OCI-LY3 (cell line): ENCODE measurements at regions not wholly inside any gene's neighbourhood (a gene's known extent, or its start where the extent isn't known, plus 50 kb on each side); places are given as distances from the start of the nearest gene placed in this dataset.

ENCODE experiments used
- CTCF ChIP-seq: fragments of 200-600, 300-600 bp; sonication (generic); IDR thresholded peaks from 2 replicates; pipeline ENCODE4 v1.5.1; 2014; ENCODE audit warnings: antibody characterized with exemption, low read length, low read depth
- EZH2phosphoT487 ChIP-seq: fragments of 200-600 bp; shearing (Covaris generic); IDR thresholded peaks from 2 replicates; pipeline ENCODE4 v1.6.1; 2018; ENCODE audit warnings: antibody characterized with exemption, mixed run types, low read depth

GRCh38 chr5:9712911-9713310 is 82.8 kb upstream of the TAS2R1 start:
- TF ChIP-seq CTCF (no peak), EZH2phosphoT487 (no peak)
